ENCODE measurements at regions not wholly inside any gene's neighbourhood (a gene's known extent, or its start where the extent isn't known, plus 50 kb on each side); places are given as distances from the start of the nearest gene placed in this dataset.

DNA sequence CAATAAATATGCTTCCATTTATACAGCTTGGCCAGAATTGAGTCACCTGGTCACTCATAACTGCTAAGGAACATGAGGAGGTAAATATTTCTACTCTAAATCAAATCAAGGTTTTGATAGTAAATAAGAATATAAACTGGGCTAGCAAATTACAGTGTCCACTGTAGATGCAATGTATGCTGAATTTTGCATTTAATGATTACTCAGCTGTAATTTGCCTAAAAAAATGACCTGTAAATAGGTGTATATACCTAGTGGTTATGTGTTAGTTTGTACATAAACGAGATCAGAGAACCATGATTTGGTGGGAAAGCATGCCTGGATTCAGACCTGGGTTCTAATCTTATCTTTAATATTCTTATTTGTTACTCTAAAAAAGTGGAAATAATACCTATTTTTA lies 76.6 kb upstream of the CNTN1 start:
- DNase-seq (ENCODE audit: low read depth in 4 of 4, low spot score in 1 of 4), result no peak

DNA sequence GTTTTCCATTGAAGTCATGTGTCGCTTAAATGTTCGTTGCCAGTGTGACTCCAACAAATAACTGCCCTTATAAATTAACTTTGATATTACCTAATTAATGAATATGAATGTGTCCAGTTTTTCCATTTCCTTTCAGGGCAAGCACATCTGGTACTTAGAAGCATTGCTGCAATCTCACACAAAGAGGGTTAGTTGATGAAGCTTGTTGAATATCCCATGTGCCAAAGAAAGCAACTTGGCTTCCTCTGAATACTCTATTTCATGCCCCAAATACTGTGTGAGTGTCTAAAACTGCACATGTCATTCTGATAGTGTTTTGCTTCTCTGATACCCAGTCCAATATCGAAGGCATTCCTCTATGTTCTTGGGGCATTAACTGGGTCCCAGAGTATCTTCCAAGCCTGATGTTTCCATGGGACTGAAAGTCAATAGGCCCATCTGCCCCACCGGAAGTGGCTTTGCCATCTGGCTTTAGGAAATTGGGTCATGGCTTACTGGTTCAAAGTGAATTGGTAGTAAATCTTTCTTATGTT lies 75.8 kb upstream of the CNTN1 start:
- no peak for DNase-seq (ENCODE audit: low read depth in 4 of 4, low spot score in 1 of 4)

DNA sequence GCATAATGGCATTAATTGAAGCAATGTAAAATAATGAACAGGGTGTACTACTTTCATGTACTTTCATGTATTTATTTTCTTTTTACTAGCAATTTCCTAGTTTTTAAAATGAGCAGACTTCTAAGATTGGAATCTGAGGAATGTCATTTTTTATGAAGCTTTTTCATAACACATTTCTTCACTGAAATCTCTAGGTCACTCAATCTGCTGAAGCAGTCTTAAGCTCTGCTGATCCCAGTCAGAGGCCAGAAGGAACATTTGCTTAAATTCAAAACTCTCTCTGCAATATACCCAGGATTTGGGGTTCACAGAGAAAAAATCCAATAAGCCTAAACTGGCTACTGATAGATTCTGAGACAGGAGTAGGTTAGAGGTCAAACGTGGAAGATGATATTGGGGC lies 73.6 kb upstream of the CNTN1 start:
- no peak for DNase-seq (ENCODE audit: low read depth in 4 of 4, low spot score in 1 of 4)

DNA sequence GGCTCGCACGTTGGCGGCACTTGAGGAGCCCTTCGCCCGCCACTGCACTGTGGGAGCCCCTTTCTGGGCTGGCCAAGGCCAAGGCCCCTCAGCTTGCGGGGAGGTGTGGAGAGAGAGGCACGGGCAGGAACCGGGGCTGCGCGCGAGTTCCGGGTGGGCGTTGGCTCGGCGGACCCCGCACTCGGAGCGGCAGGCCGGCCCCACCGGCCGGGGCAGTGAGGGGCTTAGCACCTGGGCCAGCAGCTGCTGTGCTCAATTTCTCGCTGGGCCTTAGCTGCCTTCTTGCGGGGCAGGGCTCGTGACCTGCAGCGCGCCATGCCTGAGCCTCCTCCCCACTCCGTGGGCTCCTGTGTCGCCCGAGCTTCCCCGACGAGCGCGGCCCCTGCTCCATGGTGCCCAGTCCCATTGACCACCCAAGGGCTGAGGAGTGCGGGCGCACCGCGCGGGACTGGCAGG lies 71.6 kb upstream of the CNTN1 start:
- no peak for DNase-seq (ENCODE audit: low read depth in 4 of 4, low spot score in 1 of 4)

DNA sequence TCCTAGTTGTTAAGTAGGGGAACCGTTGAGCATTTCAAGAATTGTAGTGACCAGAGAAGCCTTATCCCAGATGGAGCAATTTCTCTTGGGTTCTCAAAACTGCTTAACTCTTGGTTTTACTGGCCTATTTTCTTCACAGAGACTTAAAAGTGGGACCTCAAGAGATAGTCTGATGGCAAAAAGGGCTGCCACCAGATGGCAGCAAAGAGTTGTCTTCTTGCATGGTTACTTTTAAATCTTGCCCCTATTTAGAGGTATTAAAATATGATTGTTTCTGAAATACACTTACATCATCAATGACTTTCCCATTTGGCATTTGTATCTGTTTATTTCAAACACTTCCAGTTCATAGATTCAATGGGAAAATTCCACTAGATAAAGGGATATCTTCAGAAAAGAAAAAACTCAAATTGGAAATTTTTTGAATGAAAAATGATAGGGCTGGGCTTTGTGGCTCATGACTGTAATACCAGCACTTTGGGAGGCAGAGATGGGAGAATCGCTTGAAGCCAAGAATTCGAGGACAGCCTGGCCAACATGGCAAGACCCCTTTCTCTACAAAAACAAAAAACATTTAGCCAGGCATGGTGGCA lies 69.9 kb upstream of the CNTN1 start:
- DNase-seq (ENCODE audit: low read depth in 4 of 4, low spot score in 1 of 4), result peak in 3 of 4 experiments; percentile 4 to 11 (median 7)

DNA sequence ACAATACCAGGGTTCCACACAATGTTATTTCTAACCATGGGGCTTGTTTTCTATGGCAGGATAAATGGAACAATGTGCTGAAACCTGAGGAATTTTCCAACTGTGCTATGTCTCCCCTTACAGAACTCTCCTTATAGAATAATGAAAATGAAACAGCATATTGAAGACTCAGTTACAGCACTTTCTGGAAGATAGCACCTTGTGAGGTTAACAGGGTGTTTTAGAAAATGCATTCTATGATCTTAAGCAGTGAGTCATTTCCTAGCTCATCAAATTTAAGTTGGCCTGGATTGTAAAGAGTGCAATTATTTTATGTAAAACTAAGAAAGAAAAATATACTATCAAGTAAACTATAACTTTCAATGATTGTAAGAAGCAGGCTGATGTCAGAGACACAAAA lies 60.1 kb upstream of the CNTN1 start:
- no peak for DNase-seq (ENCODE audit: low read depth in 4 of 4, low spot score in 1 of 4)

DNA sequence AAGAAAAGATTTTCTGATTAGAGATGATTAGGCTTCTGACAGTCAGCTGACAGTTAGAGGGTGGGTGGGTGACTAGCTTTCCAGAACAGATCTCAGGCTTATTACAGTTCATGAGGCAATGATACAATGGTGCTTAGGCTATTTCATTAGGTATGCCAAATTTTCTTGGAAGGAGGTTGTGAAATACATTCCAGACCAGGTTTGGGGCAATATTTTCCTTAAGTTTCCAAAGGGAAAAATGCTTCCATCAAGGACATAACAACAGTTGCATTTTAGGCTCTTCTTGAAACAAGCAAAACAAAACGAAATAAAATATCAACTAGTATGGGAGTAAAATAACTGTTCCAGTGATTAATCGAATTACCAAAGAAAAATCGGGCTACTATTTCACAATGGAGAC lies 59.3 kb upstream of the CNTN1 start:
- no peak for DNase-seq (ENCODE audit: low read depth in 4 of 4, low spot score in 1 of 4)

DNA sequence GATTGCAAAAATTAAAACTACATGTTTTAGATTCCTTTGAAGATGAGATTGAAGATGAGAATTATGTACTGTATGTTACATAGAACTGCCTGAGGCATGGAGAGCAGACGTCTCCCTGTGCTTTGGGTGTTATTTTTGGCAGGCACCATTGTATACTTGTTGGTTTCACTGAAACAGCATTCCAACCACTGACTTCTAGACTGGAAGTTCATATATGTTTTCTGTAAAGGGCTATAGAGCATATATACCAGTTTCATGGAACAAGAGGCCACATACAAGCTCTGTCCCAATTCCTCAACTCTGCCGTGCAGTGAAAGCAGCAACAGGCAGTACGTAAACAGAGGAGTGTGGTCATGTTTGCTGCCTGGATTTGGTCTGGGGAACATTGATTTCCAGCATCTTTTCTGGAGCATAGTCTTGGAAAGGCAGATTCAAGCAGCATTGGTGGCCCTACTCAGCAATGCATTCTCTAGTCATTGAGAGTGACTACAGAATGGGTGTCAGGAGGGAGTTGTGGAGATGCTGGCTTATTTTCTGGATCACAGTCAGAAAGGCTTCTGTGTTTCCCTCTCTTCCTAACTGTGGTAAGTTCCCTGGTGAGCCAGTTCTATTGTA lies 57.6 kb upstream of the CNTN1 start:
- DNase-seq (ENCODE audit: low read depth in 4 of 4, low spot score in 1 of 4), result no peak

DNA sequence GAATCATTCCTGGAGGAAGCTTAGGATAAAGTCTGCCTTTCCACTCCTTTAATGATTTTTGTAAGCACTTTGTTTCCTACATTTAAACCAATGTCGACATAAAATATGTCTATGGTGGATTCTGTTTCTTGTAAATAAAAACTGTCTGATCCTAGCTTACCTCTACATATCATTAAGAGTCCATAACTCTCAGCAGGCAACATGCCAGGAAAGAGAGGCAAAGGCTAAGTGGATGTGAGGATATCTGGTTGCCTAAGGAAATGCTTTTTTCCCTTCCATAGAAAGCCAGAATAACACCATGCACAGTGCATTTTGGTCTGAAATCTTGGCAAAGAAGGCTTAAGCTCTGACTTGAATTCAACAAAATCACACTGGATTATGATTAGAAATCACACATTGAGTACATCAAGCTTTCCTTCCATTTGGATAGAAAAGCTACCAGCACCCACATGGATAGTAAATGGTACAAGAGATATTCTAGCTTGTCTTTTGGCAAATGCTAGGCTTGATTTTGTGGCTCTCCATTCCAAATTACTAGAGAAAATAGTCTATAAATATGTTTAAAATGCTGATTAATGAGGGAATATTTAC lies 57.0 kb upstream of the CNTN1 start:
- DNase-seq (ENCODE audit: low read depth in 4 of 4, low spot score in 1 of 4), result no peak

Measured in stimulated activated CD4-positive, alpha-beta T cell treated with anti-CD3 and anti-CD28 coated beads, Interleukin-1b, Interleukin-23, amount 100 ng/mL, for 24 hours (primary cell).